Testis (tissue), 2 donors: ENCODE measurements at regions not wholly inside any gene's neighbourhood (a gene's known extent, or its start where the extent isn't known, plus 50 kb on each side); places are given as distances from the start of the nearest gene placed in this dataset.

ENCODE experiments used
- POLR2A ChIP-seq: fragments of 450-650 bp; IDR thresholded peaks from one replicate; pipeline ENCODE4 v1.6.1; 2017; ENCODE audit warnings: antibody characterized with exemption, mild to moderate bottlenecking, moderate library complexity
- TF ChIP-seq, protein P1 (sequence below), 3 experiments: fragments of 450-650 bp in 2 of 3; fragments of 200-600 bp in 1 of 3; sonication (generic) in 1 of 3; IDR thresholded peaks; one replicate each; pipeline ENCODE4 v1.5.1; 2016 to 2019; ENCODE audit warnings: antibody characterized with exemption in 3 of 3, mild to moderate bottlenecking in 2 of 3, moderate library complexity in 1 of 3

DNA sequence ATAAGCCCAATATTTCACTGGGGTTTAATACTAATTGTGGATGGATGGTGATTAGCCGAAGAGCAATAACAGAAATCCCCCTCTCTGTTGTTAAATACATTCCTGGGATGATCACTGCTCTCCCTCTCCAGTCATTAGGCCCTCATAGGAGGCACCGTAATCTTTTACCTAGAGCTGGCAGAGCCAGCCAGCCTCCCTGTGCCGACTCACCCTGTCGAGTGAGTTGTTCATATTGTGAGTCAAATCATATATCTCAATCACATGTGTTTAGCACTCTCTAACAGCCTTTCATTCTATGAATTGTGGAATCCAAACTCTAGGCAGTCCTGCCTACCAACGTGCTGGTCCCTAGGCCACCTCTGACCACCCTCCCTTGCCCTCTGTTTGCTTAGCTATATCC lies 771.0 kb downstream of the IRX1 start:
- TF ChIP-seq, protein P1, sequence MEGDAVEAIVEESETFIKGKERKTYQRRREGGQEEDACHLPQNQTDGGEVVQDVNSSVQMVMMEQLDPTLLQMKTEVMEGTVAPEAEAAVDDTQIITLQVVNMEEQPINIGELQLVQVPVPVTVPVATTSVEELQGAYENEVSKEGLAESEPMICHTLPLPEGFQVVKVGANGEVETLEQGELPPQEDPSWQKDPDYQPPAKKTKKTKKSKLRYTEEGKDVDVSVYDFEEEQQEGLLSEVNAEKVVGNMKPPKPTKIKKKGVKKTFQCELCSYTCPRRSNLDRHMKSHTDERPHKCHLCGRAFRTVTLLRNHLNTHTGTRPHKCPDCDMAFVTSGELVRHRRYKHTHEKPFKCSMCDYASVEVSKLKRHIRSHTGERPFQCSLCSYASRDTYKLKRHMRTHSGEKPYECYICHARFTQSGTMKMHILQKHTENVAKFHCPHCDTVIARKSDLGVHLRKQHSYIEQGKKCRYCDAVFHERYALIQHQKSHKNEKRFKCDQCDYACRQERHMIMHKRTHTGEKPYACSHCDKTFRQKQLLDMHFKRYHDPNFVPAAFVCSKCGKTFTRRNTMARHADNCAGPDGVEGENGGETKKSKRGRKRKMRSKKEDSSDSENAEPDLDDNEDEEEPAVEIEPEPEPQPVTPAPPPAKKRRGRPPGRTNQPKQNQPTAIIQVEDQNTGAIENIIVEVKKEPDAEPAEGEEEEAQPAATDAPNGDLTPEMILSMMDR (IDR thresholded peaks at IDR 0.05): no peak
- TF ChIP-seq POLR2A: no peak
